Stimulated activated CD4-positive, alpha-beta T cell treated with anti-CD3 and anti-CD28 coated beads, Interleukin-1b, Interleukin-23, amount 100 ng/mL, for 4 hours (primary cell): ENCODE measurements at regions not wholly inside any gene's neighbourhood (a gene's known extent, or its start where the extent isn't known, plus 50 kb on each side); places are given as distances from the start of the nearest gene placed in this dataset.

Experiments
- DNase-seq, 2 donors: peaks; one replicate each; pipeline ENCODE4 v3.0.0-alpha.2; 2020; ENCODE audit warnings: low read depth in 2 of 2

- DNase-seq: no peak
Measured at GRCh38 chr13:99663185-99663825, 162.0 kb downstream of the TM9SF2 start.

- DNase-seq: no peak
Measured at GRCh38 chr13:99662678-99663077, 161.4 kb downstream of the TM9SF2 start.

- DNase-seq: no peak
Measured at GRCh38 chr13:99661791-99662190, 160.5 kb downstream of the TM9SF2 start.

DNA sequence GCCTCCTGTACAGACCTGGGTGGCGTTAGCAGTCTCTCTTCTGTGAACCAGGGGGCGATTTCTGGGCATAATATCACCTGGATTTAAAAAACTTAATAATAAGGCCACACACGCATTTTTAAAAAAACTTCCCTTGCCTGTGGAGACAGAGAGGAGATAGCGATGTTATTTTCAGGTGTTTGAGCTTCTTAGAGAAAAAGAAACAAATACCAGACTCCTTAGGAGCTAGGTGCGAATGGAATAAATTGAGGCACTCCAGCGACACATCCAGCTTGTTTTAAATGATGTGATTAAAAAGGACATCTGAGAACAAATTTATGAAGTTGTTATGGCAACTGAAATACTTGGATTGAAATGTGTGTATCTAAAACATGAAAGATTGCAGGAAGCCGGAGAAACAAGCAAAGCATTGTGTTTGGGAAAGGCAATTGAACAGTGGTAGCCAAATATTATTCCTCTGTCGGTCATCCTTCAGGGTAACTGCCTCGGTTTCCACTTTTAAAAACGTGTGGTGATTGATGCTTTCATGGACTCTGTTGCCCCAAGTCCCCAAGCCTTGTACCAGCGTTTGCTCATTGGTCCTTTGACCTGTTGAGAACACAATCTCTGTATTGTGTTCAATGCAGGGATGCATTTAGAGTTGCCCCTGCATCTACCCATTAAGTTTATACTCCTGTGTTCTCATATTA is 158.7 kb downstream of the TM9SF2 start:
- DNase-seq: no peak

GRCh38 chr13:99659226-99659625 is 158.0 kb downstream of the TM9SF2 start:
- no peak for DNase-seq

DNA sequence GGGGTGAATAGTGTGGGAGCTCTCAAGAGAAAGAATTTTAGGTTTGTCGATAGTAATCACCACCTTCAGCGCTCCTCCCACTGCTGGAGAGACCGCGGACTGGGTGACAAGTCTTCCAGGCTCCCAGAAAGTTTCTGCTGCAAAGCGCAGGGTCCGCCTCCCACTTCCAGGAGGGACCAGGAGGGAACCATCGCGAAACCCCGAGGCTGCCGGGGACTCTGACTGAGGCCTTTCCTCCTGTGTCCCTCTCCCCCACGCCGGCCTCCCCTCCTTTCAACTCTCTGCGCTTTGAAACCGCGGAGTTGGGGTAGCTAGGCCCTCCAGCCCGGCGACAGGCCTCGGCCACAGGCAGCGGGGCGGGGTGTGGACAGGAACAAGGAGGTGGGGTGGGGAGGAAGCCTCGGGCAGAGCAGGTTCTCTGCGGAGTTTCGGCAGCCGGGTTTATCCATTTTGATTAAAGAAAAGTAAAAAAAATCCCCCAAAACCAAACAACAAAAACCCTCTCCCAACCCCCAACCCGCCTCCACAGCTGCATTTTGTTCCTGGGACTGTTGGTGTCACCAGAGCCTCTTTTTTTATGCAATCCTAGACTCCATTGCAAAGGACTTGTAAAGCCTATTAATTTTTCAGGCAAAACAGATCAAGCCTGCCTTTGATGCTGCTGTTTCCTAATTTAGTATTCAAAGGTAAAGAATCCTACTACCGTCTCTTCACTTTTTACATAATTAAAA is 157.2 kb downstream of the TM9SF2 start:
- peak; percentile 29 to 30 for DNase-seq

GRCh38 chr13:99657848-99658260 is 156.6 kb downstream of the TM9SF2 start:
- no peak for DNase-seq

- DNase-seq: no peak
Measured at GRCh38 chr13:99656844-99657381, 155.6 kb downstream of the TM9SF2 start.

DNA sequence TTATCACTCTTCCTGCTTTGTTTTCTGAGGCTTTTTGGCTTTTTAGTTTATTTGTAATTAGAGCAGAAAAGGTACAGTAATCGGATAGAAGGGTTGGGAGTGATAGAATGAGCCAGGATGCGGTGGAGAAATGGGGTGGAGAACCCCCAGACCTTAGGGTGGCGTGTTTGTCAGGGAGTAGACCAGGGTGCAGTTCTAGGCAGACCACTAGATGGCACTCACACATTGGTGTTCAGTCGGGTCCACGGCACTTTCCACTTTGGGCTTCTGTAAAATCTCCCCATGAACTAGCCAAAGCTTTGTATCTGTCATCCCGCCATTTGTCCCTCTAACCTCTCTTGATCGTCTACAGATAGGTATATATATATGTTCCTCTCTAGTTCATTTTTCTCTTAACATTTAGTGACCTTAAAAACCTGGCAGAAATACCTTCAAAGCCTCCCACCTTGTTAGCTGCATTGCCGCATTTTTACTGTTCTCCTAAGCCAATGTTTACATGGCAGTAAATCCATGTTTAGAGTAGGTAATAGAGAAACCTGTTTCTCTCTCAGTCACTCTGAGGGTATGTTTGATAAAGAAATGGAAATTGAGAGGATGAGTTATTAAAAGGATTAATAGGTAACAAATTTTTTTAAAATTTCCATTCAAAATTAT is 154.9 kb downstream of the TM9SF2 start:
- peak; percentile 68 to 79 for DNase-seq

DNA sequence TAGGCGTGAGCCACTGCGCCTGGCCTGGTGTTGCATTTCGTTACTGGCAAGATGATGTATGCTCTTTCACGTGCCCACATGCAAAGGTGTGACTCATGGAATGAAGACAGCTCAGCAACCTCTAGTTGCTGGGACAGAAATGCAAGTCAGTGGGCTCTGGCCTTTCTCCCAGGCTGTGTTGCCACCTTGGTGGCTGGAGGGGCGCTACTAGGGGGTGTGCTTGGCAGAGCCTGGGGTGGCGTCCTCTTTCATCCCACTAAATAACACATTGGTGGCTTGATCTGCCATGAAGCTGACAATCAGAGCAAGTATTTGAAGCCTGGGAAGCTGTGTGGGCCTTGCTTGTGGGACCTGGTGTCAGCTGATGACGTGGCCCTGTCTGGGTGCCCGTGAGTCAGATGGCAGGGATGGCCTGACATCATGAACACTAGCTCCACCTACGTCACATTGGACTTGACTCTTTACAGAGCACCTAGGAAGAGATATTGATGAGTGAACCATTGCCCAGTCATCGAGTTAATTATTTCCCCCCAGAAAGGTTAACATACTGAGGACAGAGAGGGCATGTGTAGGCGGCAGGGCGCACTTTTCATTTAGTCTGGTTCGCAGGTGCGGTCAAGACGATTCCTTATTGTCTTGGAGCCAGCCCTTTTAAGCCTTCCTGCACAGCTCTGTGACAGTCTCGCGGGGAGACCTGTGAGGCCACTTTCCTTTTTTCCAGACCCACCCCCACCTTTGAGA is 154.2 kb downstream of the TM9SF2 start:
- no peak for DNase-seq

DNA sequence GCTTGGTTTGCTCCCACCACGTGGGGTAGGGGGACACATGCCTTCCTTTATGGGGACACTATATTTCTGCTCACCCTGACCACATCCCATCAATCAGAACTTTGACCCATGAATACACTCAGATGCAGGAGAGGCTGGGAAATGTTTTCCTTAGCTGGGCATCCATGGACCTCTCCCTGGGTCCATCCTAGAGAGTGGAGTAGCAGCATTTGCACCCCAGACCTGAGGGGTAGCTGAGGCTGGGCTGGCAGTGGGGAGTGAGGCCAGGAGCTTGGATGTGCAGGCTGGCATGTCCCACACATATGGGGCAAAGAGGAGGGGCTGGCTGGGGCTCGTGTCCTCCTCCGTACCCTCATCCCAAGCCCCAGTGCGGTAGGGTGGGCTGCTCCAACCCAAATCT is 152.8 kb downstream of the TM9SF2 start:
- DNase-seq: no peak

GRCh38 chr13:99653526-99653925 is 152.3 kb downstream of the TM9SF2 start:
- no peak for DNase-seq

DNA sequence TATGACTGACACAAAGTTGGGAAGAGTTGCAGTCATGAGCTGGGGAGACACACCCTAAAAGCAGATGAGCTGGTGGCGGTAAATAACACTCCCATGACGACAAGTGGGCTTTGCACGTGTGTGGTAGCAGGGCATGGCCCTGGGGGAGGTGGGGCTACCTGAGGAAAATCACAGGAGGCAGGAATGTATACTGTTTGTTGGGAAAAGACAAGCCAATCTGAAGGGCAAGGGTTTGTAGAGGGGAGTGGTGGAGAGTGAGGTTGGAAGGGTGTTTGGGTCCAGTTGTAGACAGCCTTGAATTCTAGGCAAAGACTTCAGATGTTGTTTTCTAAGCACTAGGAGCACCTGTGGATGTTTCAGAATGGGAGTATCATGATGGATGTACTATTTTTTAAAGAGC is 151.6 kb downstream of the TM9SF2 start:
- no peak for DNase-seq

DNA sequence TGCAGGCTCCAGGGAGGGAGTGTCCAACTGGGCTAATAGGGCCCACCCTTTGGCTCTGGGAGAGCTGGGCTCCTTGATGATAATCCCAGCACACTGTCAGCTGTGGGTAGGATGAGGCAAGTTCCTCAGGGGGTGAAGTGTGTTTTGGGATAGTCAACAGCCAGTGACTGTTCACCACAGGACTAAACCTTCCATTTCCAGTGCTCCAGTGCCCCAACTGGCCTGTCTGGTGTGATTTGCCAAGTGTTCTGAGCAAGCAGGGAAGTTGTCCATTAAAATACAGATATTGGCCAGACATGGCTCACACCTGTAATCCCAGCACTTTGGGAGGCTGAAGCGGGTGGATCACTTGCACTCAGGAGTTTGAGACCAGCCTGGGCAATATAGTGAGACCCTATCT is 150.9 kb downstream of the TM9SF2 start:
- DNase-seq: no peak

GRCh38 chr13:99651016-99651415 is 149.7 kb downstream of the TM9SF2 start:
- DNase-seq: no peak

GRCh38 chr13:99650410-99650809 is 149.1 kb downstream of the TM9SF2 start:
- no peak for DNase-seq

DNA sequence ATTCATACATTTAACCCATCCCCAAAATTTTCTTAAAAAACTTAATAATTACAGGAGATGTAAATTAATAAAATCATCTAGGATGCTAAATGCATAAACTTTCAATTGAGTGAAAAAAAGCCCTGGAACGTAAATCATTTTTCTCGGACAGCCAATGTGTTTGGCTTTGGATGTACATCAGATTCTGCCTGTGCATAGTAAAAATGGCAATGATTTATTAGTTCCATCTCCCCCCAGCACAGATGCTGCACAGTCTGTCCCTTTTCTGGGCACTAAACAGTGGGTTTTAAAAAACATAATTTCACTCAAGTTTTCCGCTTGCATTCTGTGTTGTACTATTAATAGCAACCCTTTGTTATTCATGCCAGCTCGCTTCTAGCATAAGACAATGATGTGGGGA is 147.7 kb downstream of the TM9SF2 start:
- no peak for DNase-seq

GRCh38 chr13:99648066-99648665 is 146.9 kb downstream of the TM9SF2 start:
- DNase-seq: no peak

DNA sequence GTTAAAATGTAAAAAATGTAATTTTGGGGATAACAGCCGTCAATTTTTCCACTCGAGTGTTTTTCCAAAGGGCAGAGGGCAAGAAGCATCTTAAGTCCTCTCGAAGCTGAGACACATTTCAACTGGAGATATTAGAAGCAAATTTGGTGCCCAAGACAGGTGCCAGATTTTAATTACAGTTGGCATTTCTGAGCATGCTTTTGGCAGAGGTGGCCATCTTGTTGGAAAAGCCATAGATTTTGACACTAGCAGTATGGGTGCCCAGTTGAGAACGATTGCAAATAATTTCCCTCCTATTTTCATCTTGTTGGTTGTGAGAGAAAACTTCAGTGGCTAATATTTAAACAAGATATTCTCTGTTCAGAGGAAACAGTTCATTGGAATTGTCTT is 146.3 kb downstream of the TM9SF2 start:
- no peak for DNase-seq

DNA sequence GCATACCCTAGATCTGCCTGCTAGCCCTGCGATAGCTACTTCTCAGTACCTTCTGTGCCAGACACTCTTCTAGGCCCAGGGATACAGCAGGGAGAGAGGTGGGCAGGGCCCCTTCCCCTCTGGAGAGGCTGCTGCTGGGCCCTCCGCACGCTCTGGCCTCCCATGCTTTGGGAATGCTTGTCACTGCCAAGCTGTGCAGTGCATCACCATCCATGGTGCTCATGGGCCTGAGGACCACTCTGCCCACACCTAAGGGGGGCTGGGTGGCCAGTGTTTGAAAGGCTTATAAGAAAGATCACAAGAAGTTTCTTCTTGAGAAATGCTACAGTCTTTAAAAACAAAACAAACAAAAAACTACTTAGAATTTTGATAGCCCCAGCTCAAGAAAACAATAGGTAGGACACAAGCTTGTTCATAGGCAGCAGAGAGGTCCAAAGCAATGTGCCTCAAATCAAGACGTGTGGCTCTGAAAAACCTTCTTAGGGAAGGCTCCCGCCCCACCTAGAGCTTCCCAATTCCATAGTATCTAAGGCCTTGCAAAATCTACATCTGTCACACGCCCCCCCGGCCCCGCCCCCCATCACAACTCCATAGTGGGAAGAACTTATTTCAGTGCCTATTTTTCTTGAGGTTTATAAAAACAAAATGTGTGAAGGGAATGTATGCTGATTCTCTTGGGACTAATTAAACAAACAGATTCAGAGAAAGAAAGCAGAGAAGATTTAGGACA is 145.8 kb downstream of the TM9SF2 start:
- no peak for DNase-seq
